IMR-90 (cell line): ENCODE measurements at regions not wholly inside any gene's neighbourhood (a gene's known extent, or its start where the extent isn't known, plus 50 kb on each side); places are given as distances from the start of the nearest gene placed in this dataset.
"Not testable (repeated sequence)": the region's sequence is repeated elsewhere in the genome, so short reads cannot be mapped to it uniquely, and the experiment has no call there.

Experiments used
- BHLHE40 ChIP-seq: fragments of 150-350 bp; IDR thresholded peaks from 2 replicates; pipeline ENCODE4 v1.6.1; 2016; ENCODE audit warnings: mild to moderate bottlenecking, low read depth, low read length
- CEBPB ChIP-seq: IDR thresholded peaks from 2 replicates; pipeline ENCODE4 v1.6.1; 2012; ENCODE audit warnings: low read depth, low read length, improper control_type of control experiment
- CTCF ChIP-seq: conservative IDR thresholded peaks from 2 replicates; pipeline ENCODE4 v1.5.1; 2012; ENCODE audit warnings: mild to moderate bottlenecking, low read depth, low read length, improper control_type of control experiment
- MAFK ChIP-seq: IDR thresholded peaks from 2 replicates; pipeline ENCODE4 v1.6.1; 2012; ENCODE audit warnings: low read depth, low read length, improper control_type of control experiment
- MXI1 ChIP-seq: IDR thresholded peaks from 2 replicates; pipeline ENCODE4 v1.6.1; 2012; ENCODE audit warnings: low read depth, mild to moderate bottlenecking, low read length, moderate library complexity, borderline replicate concordance
- POLR2A ChIP-seq: IDR thresholded peaks from 2 replicates; pipeline ENCODE4 v1.6.1; 2012; ENCODE audit warnings: mild to moderate bottlenecking, low read depth, low read length
- RAD21 ChIP-seq: IDR thresholded peaks from 2 replicates; pipeline ENCODE4 v1.6.1; 2012; ENCODE audit warnings: low read length, improper control_type of control experiment
- TF ChIP-seq, protein P1 (sequence below): fragments of 150-350 bp; IDR thresholded peaks from 2 replicates; pipeline ENCODE4 v1.6.1; 2017; ENCODE audit warnings: mild to moderate bottlenecking, antibody characterized with exemption, low read length, low read depth
- TF ChIP-seq, protein P2 (sequence below): fragments of 150-350 bp; IDR thresholded peaks from 2 replicates; pipeline ENCODE4 v1.6.1; 2016; ENCODE audit warnings: low read depth, mild to moderate bottlenecking, low read length, moderate library complexity, borderline replicate concordance

- TF ChIP-seq, protein P1, sequence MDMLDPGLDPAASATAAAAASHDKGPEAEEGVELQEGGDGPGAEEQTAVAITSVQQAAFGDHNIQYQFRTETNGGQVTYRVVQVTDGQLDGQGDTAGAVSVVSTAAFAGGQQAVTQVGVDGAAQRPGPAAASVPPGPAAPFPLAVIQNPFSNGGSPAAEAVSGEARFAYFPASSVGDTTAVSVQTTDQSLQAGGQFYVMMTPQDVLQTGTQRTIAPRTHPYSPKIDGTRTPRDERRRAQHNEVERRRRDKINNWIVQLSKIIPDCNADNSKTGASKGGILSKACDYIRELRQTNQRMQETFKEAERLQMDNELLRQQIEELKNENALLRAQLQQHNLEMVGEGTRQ, result not testable (repeated sequence)
- TF ChIP-seq CTCF, RAD21, POLR2A, MXI1, CEBPB, MAFK, BHLHE40: not testable (repeated sequence)
- TF ChIP-seq, protein P2, sequence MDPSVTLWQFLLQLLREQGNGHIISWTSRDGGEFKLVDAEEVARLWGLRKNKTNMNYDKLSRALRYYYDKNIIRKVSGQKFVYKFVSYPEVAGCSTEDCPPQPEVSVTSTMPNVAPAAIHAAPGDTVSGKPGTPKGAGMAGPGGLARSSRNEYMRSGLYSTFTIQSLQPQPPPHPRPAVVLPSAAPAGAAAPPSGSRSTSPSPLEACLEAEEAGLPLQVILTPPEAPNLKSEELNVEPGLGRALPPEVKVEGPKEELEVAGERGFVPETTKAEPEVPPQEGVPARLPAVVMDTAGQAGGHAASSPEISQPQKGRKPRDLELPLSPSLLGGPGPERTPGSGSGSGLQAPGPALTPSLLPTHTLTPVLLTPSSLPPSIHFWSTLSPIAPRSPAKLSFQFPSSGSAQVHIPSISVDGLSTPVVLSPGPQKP, result not testable (repeated sequence)
Measured at GRCh38 chr3:195979877-195980276, 71.5 kb upstream of the TNK2 start.
